Muscle layer of colon (tissue), 2 donors: ENCODE measurements at regions not wholly inside any gene's neighbourhood (a gene's known extent, or its start where the extent isn't known, plus 50 kb on each side); places are given as distances from the start of the nearest gene placed in this dataset.

Experiments
- H3K27ac ChIP-seq: one replicate; pipeline ENCODE4 v1.7.0; 2013; ENCODE audit warnings: low read depth, mild to moderate bottlenecking, low read length, moderate library complexity
- H3K27me3 ChIP-seq, 2 donors: one replicate each; pipeline ENCODE4 v1.7.0; 2013; ENCODE audit warnings: low read length in 2 of 2, mild to moderate bottlenecking in 2 of 2; ENCODE audit not compliant: insufficient read depth in 2 of 2, control insufficient read depth in 1 of 2
- H3K36me3 ChIP-seq: one replicate; pipeline ENCODE4 v1.7.0; 2013; ENCODE audit warnings: mild to moderate bottlenecking, low read length; ENCODE audit not compliant: insufficient read depth
- H3K4me1 ChIP-seq: one replicate; pipeline ENCODE4 v1.7.0; 2013; ENCODE audit warnings: mild to moderate bottlenecking, low read length; ENCODE audit not compliant: insufficient read depth
- H3K4me3 ChIP-seq, 2 donors: one replicate each; pipeline ENCODE4 v1.7.0; 2013; ENCODE audit warnings: low read length in 2 of 2, low read depth in 1 of 2, mild to moderate bottlenecking in 1 of 2, moderate library complexity in 1 of 2
- H3K9ac ChIP-seq: one replicate; pipeline ENCODE4 v1.7.0; 2013; ENCODE audit warnings: low read length
- H3K9me3 ChIP-seq: one replicate; pipeline ENCODE4 v1.7.0; 2013; ENCODE audit warnings: mild to moderate bottlenecking, low read length
- donor health status: abdominal sarcoma.
- donor health status: Adenocarcinoma of cecum.

DNA sequence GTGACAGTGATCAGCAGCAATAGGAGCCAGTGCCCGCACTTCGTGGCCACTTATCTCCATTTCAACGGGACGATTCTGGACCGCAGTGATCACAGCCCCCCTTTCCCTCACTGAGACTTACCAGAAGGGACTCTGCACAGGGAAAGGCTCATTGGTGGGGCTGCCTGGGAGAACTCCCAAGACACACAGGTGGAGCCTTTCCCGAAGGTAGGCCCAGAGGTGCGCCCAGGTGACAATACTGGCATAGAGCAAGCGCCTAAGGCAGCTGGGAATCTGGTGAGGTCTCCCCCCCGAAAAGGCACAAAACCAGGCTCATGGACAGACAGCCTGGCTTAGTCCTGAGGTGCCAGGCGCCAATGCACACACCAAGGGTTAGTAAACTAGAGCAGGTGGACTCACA, 318.9 kb downstream of the AJAP1 start:
- Histone ChIP-seq H3K9me3 (no peaks in the 10 kb centered on the region), H3K4me3 (no peak overlapping the region), H3K27ac (no peak overlapping the region), H3K36me3 (no peaks in the 10 kb centered on the region), H3K4me1 (peaks cover 13% of the 10 kb centered on the region), H3K9ac (no peak overlapping the region), H3K27me3 (no peaks in the 10 kb centered on the region)

DNA sequence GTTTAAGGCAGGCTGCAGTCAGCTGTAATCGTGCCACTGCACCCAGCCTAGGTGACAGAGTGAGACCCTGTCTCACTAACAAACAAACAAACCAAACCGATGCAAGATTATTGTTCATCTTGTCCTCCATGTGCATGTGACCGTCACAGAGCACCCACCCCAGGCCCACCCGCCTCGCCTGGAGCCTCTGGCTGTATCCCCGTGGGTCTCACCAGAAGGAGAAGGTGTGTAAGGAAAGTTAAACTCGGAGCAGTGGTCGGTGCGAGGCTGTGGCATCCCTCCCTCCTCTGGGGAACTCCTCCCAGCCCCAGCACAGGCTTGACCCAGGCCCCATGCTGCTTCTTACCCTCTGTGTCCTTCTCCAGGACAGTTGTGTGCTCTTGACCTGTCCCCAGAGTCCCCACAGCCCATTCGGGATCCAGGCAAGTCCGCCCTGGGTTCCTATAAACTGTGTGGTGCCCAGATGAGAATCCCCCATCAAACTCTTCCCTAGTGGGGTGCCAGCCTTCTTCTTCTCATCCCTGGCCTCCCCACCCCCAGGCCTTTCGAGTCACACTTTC, 318.4 kb downstream of the AJAP1 start:
- H3K9ac ChIP-seq, result no peak overlapping the region
- H3K27me3 ChIP-seq, result no peaks in the 10 kb centered on the region
- no peak overlapping the region for H3K27ac ChIP-seq
- H3K36me3 ChIP-seq, result no peaks in the 10 kb centered on the region
- H3K4me3 ChIP-seq, result no peak overlapping the region
- H3K9me3 ChIP-seq, result no peaks in the 10 kb centered on the region
- peaks cover 13% of the 10 kb centered on the region for H3K4me1 ChIP-seq

DNA sequence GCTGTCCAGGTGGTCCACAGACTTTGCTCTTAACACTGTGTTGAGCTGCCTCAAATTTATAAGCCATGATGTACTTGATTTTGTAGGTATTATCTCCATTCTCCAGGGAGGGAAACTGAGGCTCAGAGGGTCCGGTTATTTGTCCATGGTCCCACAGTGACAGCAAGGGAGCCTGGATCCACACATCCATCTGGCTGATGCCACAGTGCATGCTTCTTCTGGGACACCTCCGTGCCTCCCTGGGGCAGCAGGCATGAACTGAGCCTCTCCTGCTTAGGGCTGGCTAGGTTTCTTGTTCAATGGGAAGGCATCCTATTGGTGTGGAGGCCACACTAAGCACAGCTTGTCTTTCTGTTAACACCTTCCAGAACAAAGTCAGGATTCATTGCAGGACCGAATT, 317.3 kb downstream of the AJAP1 start:
- H3K4me3 ChIP-seq, result no peak overlapping the region
- no peaks in the 10 kb centered on the region for H3K27me3 ChIP-seq
- no peaks in the 10 kb centered on the region for H3K36me3 ChIP-seq
- H3K27ac ChIP-seq, result no peak overlapping the region
- H3K9ac ChIP-seq, result no peak overlapping the region
- H3K9me3 ChIP-seq, result no peaks in the 10 kb centered on the region
- H3K4me1 ChIP-seq, result peaks cover 13% of the 10 kb centered on the region

DNA sequence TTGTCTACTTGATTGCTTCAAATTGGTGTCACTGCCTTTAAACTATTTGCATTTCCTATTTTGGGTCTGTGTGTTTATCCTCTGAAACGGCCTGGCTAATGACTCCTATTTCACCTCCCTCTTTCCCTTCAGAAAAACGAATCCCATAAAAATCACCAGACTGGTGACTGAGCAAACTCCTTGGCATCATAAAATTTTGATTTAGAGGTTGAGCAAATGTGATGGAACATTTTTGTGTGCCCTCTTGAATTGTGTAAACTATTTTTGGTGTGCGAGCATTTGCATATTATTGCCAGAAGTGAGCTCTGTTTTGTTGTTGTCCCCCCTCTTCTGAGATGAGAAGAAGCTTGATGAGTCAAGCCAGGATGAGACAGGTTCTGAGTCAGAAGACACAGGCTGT, 316.1 kb downstream of the AJAP1 start:
- Histone ChIP-seq H3K4me1 (peaks cover 13% of the 10 kb centered on the region), H3K36me3 (no peaks in the 10 kb centered on the region), H3K27ac (no peak overlapping the region), H3K27me3 (no peaks in the 10 kb centered on the region), H3K4me3 (no peak overlapping the region), H3K9ac (no peak overlapping the region), H3K9me3 (no peaks in the 10 kb centered on the region)

DNA sequence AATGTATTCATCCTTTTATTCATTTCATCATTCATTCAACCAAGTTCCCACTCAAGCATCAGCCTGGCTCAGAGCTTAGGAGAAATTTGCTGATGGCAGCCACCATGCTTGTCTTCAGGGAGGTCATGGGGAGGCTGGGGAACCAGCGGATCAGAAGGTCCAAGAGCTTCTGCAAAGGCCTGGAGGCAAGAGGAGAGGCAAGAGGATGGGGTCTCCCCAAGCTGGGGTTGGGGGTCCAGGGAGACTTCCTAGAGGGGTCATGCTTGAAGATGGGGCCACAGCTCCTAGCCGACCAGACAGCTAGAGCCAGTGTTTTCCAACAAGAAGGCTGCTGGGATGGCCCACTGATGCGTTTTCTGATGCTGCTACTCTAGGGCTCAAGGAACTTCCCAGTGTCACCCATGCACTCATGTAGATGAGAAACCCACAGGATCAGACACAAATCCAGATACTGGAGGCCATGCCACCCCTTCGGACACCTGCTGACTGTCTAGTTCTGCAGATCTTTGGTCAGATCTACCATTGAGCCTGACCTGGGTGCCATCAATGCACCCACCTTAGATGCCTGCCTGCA, 315.2 kb downstream of the AJAP1 start:
- no peak overlapping the region for H3K9ac ChIP-seq
- H3K36me3 ChIP-seq, result no peaks in the 10 kb centered on the region
- H3K4me3 ChIP-seq, result no peak overlapping the region
- no peaks in the 10 kb centered on the region for H3K9me3 ChIP-seq
- no peaks in the 10 kb centered on the region for H3K27me3 ChIP-seq
- H3K27ac ChIP-seq, result no peak overlapping the region
- peaks cover 13% of the 10 kb centered on the region for H3K4me1 ChIP-seq

DNA sequence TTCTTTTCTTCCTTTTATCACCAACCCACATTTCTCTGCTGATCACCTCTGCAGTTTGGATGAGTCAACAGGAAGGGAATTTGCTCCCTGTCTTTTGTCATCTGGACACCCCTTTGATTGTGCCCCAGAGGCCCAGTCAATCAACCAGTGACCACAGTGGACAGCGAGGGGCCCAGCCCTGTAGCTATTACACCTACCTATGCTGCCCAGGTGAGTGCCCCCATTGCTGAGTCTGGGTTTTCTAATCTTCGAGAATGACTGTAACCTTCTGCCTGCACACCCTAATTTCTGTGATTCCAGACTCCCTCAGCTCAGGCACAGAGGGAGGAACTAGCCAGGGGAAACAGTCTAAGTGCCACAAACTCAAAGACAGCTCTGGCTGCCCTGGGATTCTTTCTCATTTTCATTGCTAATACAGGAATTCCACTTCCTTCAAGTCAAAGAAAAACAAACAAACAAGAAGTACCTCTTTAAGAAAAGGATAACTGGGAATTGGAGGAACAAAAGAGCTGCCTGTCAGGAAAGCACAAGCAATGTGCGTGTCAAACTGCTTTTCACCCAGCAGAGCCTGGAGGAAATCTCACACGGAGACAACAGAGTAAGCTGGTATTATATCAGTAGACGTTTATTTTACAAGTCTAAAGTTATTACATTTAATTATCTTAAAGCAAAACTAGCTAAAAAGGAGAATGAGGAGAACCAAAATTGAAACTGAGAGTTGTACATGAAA, 311.1 kb downstream of the AJAP1 start:
- no peak overlapping the region for H3K4me3 ChIP-seq
- no peaks in the 10 kb centered on the region for H3K9me3 ChIP-seq
- peaks cover 7% of the 10 kb centered on the region for H3K4me1 ChIP-seq
- peaks cover 0 to 5% of the 10 kb centered on the region in 2 donors for H3K27me3 ChIP-seq
- H3K9ac ChIP-seq, result no peak overlapping the region
- H3K27ac ChIP-seq, result no peak overlapping the region
- no peaks in the 10 kb centered on the region for H3K36me3 ChIP-seq

DNA sequence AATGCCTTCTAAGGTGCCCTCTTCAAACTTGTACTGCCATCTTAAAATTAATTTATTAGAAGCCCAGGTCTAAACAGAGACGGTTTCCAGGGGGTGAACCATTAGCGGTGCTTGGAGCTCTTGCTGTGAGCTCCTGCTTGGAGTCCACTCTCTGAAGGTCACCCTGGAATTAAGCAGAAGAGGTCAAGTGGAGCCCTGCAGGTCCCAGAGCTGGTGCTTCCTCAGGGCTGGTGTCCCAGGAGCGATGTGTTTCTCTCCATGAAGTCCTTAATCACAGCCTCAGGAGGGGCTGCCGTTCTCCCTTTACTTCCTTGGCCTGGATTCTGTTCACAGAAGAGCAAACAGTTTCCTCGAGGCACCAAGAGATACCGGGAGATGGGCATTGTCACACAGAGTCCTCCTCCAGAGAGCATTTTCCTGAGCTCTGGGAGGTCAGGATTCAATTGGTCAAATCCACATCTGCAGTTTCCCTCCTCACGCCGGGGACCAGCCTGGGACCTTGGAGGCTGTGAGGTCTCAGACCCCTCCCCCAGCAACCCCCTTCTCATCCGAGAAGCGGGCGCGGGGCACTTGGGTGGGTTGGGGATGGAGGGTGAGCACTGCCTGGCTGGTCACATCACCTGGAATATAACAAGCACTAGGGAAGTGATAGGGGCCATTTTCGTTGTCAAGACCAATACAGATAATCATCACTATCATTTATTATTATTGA, 310.4 kb downstream of the AJAP1 start:
- H3K9me3 ChIP-seq, result no peaks in the 10 kb centered on the region
- H3K9ac ChIP-seq, result no peak overlapping the region
- peaks cover under 1% of the 10 kb centered on the region for H3K4me1 ChIP-seq
- no peak overlapping the region for H3K4me3 ChIP-seq
- peaks cover 0 to 5% of the 10 kb centered on the region in 2 donors for H3K27me3 ChIP-seq
- no peaks in the 10 kb centered on the region for H3K36me3 ChIP-seq
- H3K27ac ChIP-seq, result no peak overlapping the region

DNA sequence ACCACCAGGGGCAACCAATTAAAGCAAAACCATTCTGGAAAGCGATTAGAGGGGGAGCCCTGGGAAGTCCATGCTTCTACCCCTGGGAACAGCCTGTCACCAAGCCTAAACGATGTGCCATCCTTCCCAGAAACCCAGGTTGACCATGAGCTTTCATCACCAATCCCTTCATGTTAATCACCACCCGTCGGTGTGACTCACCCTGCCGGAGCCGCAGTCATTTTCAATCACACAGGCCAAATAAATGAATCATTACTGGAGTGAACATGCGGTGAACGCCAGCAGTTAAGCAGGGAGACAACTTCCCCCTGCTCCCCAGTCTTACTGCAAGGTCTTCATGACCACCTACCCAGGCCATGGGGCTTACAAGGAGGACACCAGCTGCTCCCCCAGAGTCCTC, 308.8 kb downstream of the AJAP1 start:
- Histone ChIP-seq H3K9ac (no peak overlapping the region), H3K9me3 (no peaks in the 10 kb centered on the region), H3K36me3 (no peaks in the 10 kb centered on the region), H3K27me3 (peaks cover 0 to 5% of the 10 kb centered on the region in 2 donors), H3K4me1 (no peaks in the 10 kb centered on the region), H3K27ac (no peak overlapping the region), H3K4me3 (no peak overlapping the region)

DNA sequence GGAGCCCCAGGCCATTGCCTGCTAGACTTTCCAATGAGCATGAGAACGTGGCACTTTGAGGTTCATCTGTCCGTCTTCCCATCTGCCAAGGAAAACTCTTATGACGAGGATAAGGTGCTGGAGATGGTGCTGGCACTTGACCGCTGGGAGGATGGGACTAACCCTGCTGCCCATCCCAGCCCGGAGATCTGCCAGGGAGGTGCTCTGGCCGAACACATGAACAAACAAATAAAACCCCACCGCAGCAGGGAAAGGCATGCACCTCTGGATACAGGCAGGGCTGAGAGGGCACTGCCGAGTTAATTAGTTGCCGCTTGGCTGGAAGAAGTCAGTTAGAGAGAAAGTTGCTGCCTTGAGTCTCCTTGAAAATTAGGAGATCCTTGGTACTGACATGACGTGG, 308.4 kb downstream of the AJAP1 start:
- Histone ChIP-seq H3K27ac (no peak overlapping the region), H3K9me3 (no peaks in the 10 kb centered on the region), H3K9ac (no peak overlapping the region), H3K27me3 (peaks cover 0 to 5% of the 10 kb centered on the region in 2 donors), H3K4me1 (no peaks in the 10 kb centered on the region), H3K4me3 (no peak overlapping the region), H3K36me3 (no peaks in the 10 kb centered on the region)

DNA sequence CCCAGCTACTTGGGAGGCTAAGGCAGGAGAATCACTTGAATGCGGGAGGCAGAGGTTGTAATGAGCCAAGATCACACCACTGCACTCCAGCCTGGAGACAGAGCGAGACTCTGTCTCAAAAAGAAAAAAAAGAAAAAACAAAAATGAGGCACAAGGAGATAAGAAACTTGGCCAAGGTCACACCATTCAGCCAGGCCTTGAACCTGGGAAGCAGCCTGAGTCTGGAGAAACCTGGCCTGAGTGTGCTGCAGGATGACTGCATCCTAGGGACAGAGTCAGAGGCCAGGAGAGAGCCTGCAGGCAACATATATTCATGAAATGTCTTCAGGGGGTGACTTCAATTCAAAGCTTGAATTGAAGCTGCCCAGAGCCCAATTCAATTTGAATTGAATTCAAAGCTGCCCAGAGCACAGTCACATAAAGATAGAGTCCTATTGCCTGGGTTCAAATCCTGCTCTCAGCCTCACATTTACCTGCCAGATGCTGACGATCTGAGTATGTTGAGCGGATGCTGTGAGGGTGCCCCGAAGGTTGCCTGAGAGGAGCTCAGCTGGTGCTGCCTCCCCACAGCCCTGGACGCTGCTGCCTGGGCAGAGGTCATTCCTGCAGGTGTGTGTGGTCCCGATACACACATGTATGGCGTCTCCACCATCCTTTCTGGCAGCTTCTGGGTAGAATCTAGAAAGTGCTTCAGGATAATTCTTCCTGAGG, 307.7 kb downstream of the AJAP1 start:
- no peak overlapping the region for H3K9ac ChIP-seq
- no peaks in the 10 kb centered on the region for H3K4me1 ChIP-seq
- H3K4me3 ChIP-seq, result no peak overlapping the region
- H3K9me3 ChIP-seq, result no peaks in the 10 kb centered on the region
- peaks cover 0 to 5% of the 10 kb centered on the region in 2 donors for H3K27me3 ChIP-seq
- no peaks in the 10 kb centered on the region for H3K36me3 ChIP-seq
- H3K27ac ChIP-seq, result no peak overlapping the region

DNA sequence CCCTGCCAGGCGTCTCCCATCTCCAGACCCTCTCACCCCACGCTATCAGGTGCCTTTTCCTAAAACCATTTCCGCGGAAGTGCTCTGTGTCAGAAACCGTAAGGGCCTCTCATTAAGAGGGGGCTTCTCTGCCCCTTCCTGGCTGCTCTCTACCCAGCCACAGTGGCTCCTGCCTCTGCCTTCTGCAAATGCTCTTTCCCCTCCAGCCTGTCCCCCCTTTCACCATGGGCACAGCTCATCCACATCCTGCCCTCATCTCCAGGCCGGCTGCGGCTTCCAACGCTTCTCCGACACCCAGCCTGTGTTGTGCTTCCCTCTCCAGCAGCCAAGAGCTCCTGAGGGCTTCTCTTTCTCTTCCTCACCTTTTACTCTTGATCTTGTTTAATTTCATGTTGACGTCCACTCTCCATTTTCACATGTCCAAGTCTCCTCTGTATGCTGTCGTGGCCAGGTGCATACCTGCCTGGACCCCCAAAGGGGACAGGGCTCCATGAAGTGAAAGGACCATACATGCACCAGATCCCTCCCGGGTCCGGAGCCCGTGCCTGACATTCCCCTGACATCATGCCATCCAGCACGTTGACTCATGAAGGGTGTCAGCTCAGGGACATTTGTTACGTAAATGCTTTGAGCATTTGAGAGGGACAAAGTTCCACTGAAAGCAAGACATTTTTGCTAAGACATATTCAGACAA, 306.5 kb downstream of the AJAP1 start:
- Histone ChIP-seq H3K4me3 (no peak overlapping the region), H3K4me1 (no peaks in the 10 kb centered on the region), H3K27ac (no peak overlapping the region), H3K9ac (no peak overlapping the region), H3K27me3 (peaks cover 0 to 5% of the 10 kb centered on the region in 2 donors), H3K9me3 (no peaks in the 10 kb centered on the region), H3K36me3 (no peaks in the 10 kb centered on the region)
